SK-N-SH treated with all-trans-retinoic acid at 6 μM for 48 hours (cell line): ENCODE measurements at regions not wholly inside any gene's neighbourhood (a gene's known extent, or its start where the extent isn't known, plus 50 kb on each side); places are given as distances from the start of the nearest gene placed in this dataset.

Source experiments
- GLIS3 ChIP-seq: fragments of 250-450 bp; sonication (Bioruptor Pico); IDR thresholded peaks from 2 replicates; pipeline ENCODE4 v1.5.0; 2020; ENCODE audit warnings: mild to moderate bottlenecking, moderate library complexity
- ISL1 ChIP-seq: fragments of 250-450 bp; sonication (Bioruptor Pico); IDR thresholded peaks from 2 replicates; pipeline ENCODE4 v2.1.2; 2022; ENCODE audit warnings: mild to moderate bottlenecking, moderate library complexity
- PPARA ChIP-seq: fragments of 250-450 bp; sonication (Bioruptor Pico); IDR thresholded peaks from 2 replicates; pipeline ENCODE4 v1.5.0; 2020; ENCODE audit warnings: mild to moderate bottlenecking, borderline replicate concordance
- TOX ChIP-seq: fragments of 250-450 bp; sonication (Bioruptor Pico); IDR thresholded peaks from 2 replicates; pipeline ENCODE4 v1.8.0; 2021; ENCODE audit warnings: mild to moderate bottlenecking, moderate library complexity, borderline replicate concordance
- ZC3H10 ChIP-seq: fragments of 250-450 bp; sonication (Bioruptor Pico); IDR thresholded peaks from 2 replicates; pipeline ENCODE4 v1.5.1; 2021; ENCODE audit warnings: mild to moderate bottlenecking, moderate library complexity
- ZFP30 ChIP-seq: fragments of 450-650 bp; formaldehyde crosslinking; IDR thresholded peaks from 2 replicates; pipeline ENCODE4 v1.5.0; 2022; ENCODE audit warnings: mild to moderate bottlenecking, moderate library complexity
- ZNF565 ChIP-seq: fragments of 450-650 bp; formaldehyde crosslinking; conservative IDR thresholded peaks from 2 replicates; pipeline ENCODE4 v1.5.0; 2020; ENCODE audit warnings: low read depth, mild to moderate bottlenecking, moderate library complexity
- ZNF70 ChIP-seq: fragments of 450-650 bp; formaldehyde crosslinking; IDR thresholded peaks from 2 replicates; pipeline ENCODE4 v1.5.0; 2020; ENCODE audit warnings: mild to moderate bottlenecking, moderate library complexity
- TF ChIP-seq, protein P1 (sequence below): fragments of 250-450 bp; sonication (Bioruptor Pico); IDR thresholded peaks from 2 replicates; pipeline ENCODE4 v1.5.1; 2021; ENCODE audit warnings: mild to moderate bottlenecking, moderate library complexity
- TF ChIP-seq, protein P2 (sequence below): fragments of 250-450 bp; sonication (Bioruptor Pico); IDR thresholded peaks from 2 replicates; pipeline ENCODE4 v1.8.0; 2021; ENCODE audit warnings: low read depth, mild to moderate bottlenecking, moderate library complexity, borderline replicate concordance
- TF ChIP-seq, protein P3 (sequence below): fragments of 250-450 bp; sonication (Bioruptor Pico); IDR thresholded peaks from 2 replicates; pipeline ENCODE4 v1.8.0; 2020; ENCODE audit warnings: mild to moderate bottlenecking, moderate library complexity, borderline replicate concordance
- TF ChIP-seq, protein P4 (sequence below): fragments of 250-450 bp; sonication (Bioruptor Pico); IDR thresholded peaks from 2 replicates; pipeline ENCODE4 v1.5.0; 2020; ENCODE audit warnings: mild to moderate bottlenecking, moderate library complexity

DNA sequence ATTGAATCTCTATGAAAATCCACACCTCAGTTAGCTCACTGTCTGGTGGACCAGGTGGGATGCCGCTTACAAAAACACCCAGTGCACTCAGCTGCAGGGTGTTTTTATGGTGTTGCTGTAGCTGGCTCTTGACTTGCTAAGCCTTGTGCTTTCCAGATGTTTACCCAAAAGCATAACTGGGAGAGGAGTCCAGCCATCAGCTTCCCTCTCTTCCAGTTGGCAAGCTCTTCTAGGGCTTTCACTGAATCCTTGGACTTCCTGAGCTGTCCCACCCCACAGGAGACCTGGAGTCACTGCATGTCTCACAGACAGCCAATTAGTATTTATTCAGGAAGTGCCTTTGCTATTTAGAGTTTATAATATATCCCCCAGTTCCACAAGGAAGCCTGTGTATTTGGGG is 210.9 kb downstream of the FNDC1 start:
- TF ChIP-seq ZNF70 (CRISPR knock-in tag): no peak
- TF ChIP-seq, protein P1, sequence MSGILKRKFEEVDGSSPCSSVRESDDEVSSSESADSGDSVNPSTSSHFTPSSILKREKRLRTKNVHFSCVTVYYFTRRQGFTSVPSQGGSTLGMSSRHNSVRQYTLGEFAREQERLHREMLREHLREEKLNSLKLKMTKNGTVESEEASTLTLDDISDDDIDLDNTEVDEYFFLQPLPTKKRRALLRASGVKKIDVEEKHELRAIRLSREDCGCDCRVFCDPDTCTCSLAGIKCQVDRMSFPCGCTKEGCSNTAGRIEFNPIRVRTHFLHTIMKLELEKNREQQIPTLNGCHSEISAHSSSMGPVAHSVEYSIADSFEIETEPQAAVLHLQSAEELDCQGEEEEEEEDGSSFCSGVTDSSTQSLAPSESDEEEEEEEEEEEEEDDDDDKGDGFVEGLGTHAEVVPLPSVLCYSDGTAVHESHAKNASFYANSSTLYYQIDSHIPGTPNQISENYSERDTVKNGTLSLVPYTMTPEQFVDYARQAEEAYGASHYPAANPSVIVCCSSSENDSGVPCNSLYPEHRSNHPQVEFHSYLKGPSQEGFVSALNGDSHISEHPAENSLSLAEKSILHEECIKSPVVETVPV (CRISPR knock-in tag): no peak
- no peak for TF ChIP-seq ZNF565 (CRISPR knock-in tag)
- TF ChIP-seq, protein P2, sequence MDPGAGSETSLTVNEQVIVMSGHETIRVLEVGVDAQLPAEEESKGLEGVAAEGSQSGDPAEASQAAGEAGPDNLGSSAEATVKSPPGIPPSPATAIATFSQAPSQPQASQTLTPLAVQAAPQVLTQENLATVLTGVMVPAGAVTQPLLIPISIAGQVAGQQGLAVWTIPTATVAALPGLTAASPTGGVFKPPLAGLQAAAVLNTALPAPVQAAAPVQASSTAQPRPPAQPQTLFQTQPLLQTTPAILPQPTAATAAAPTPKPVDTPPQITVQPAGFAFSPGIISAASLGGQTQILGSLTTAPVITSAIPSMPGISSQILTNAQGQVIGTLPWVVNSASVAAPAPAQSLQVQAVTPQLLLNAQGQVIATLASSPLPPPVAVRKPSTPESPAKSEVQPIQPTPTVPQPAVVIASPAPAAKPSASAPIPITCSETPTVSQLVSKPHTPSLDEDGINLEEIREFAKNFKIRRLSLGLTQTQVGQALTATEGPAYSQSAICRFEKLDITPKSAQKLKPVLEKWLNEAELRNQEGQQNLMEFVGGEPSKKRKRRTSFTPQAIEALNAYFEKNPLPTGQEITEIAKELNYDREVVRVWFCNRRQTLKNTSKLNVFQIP (CRISPR knock-in tag): no peak
- TF ChIP-seq ZC3H10: no peak
- TF ChIP-seq GLIS3 (CRISPR knock-in tag): no peak
- no peak for TF ChIP-seq ISL1
- no peak for TF ChIP-seq ZFP30 (CRISPR knock-in tag)
- TF ChIP-seq, protein P3, sequence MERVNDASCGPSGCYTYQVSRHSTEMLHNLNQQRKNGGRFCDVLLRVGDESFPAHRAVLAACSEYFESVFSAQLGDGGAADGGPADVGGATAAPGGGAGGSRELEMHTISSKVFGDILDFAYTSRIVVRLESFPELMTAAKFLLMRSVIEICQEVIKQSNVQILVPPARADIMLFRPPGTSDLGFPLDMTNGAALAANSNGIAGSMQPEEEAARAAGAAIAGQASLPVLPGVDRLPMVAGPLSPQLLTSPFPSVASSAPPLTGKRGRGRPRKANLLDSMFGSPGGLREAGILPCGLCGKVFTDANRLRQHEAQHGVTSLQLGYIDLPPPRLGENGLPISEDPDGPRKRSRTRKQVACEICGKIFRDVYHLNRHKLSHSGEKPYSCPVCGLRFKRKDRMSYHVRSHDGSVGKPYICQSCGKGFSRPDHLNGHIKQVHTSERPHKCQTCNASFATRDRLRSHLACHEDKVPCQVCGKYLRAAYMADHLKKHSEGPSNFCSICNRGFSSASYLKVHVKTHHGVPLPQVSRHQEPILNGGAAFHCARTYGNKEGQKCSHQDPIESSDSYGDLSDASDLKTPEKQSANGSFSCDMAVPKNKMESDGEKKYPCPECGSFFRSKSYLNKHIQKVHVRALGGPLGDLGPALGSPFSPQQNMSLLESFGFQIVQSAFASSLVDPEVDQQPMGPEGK: no peak
- no peak for TF ChIP-seq TOX
- TF ChIP-seq, protein P4, sequence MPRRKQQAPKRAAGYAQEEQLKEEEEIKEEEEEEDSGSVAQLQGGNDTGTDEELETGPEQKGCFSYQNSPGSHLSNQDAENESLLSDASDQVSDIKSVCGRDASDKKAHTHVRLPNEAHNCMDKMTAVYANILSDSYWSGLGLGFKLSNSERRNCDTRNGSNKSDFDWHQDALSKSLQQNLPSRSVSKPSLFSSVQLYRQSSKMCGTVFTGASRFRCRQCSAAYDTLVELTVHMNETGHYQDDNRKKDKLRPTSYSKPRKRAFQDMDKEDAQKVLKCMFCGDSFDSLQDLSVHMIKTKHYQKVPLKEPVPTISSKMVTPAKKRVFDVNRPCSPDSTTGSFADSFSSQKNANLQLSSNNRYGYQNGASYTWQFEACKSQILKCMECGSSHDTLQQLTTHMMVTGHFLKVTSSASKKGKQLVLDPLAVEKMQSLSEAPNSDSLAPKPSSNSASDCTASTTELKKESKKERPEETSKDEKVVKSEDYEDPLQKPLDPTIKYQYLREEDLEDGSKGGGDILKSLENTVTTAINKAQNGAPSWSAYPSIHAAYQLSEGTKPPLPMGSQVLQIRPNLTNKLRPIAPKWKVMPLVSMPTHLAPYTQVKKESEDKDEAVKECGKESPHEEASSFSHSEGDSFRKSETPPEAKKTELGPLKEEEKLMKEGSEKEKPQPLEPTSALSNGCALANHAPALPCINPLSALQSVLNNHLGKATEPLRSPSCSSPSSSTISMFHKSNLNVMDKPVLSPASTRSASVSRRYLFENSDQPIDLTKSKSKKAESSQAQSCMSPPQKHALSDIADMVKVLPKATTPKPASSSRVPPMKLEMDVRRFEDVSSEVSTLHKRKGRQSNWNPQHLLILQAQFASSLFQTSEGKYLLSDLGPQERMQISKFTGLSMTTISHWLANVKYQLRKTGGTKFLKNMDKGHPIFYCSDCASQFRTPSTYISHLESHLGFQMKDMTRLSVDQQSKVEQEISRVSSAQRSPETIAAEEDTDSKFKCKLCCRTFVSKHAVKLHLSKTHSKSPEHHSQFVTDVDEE (CRISPR knock-in tag): no peak
- TF ChIP-seq PPARA (CRISPR knock-in tag): no peak
